T1000 (cell line): ENCODE measurements at regions not wholly inside any gene's neighbourhood (a gene's known extent, or its start where the extent isn't known, plus 50 kb on each side); places are given as distances from the start of the nearest gene placed in this dataset.

Experiments
- DNase-seq: peaks from one replicate; lab custom pipeline; 2025; ENCODE audit warnings: mixed read lengths; lab: John Stamatoyannopoulos, UW

DNA sequence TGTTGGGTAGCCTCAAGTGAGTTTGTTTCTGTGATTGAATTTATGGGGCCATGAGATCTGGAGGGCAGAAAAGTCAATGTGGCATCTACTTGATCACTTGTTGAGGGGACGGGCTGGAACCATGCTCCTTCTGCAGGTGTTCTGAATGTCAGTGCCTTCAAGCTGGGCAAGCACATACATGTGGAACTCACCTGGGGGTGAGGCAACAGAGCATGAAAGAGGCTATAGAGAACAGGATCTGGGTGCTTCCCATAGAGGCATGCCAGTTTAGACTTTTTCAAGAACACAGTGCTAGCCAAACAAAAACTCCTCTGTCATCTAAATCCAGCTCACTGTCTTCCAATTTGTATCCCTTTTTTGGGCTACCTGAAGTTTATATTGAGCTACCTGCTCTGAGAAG, 77.8 kb upstream of the SLC35B3 start:
- DNase-seq = no peak

DNA sequence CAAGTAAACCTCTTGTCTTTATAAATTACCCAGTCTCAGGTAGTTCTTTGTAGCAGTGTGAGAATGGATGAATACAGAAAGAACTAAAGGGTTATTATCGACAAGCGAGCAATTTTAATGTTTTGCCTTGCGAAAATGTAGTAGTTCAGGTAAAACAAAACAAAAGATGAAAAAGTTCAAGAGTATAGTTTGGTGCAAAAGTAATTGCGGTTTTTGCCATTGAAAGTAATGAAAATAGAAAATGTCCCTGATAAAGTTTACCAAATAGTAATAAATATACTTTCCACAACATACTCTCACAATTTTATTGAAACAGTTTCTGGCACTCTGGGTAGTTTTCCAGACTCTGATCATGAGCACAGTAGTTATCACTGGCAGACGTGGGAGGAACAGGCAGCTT, 71.9 kb upstream of the SLC35B3 start:
- DNase-seq = no peak

- DNase-seq = no peak
Measured at GRCh38 chr6:8506126-8506525, 70.8 kb upstream of the SLC35B3 start.

- no peak for DNase-seq
Measured at GRCh38 chr6:8499540-8499939, 64.2 kb upstream of the SLC35B3 start.

DNA sequence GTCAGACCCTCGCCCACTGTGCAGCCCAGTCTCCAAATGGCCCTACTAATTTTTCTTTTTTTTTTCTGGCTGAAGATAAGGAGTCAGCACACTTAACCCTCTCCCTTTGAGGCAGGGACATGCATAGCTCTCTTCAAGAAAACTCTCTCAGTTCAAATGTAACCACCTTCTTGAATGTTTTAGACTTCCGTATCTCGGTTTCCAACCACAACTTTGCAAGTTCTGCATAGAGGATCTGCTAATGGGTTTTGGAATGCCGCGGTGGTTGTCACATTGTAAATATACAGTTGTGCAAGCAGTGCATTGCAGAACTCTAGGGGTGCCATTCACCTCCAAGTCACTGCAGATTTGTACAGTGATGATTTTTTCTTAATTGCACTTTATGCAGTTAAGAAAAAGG, 59.4 kb upstream of the SLC35B3 start:
- no peak for DNase-seq

GRCh38 chr6:8492536-8493133, 57.3 kb upstream of the SLC35B3 start:
- no peak for DNase-seq
